NCI-H2196 (cell line): ENCODE measurements at regions not wholly inside any gene's neighbourhood (a gene's known extent, or its start where the extent isn't known, plus 50 kb on each side); places are given as distances from the start of the nearest gene placed in this dataset.

Experiments
- DNase-seq: peaks from one replicate; lab custom pipeline; 2025; ENCODE audit not compliant: unreplicated experiment; lab: John Stamatoyannopoulos, UW

DNA sequence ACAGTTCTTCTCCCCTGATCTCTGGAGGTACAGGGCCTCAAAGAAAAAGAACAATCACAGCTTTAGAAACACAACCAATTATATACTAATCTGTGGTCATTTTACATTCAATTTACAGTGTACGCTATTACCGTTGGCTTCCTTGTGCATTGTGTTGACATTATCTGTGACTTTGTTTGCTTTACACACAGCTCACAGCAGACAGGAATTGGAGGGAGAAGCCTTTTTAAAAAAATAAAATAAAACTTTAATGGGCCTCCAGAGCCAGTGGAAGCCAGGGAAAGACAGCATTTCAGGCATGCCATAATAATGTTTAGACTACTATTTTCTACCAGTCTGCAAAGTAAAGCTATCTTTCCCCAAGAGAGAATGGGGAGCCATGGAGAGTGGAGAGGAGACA lies 179.0 kb upstream of the ADO start:
- DNase-seq: no peak

DNA sequence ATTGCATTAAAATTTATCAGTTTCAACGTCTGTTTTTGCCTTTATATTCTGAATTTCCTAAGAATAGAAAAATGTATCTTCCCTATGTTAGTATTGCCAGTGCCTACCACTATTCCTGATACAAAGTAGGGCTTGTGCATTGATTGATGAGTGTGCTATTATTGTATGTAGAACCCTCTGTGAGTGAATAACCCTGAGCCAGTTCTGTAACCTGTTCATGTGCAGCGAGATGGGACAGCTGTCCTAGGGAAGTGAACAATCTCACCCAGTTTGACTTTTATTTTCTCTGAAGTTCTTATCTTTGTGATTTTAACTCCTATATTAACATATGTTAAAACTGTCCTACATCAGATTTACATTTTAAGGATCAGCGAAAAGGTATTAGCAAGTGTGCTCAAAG lies 178.4 kb upstream of the ADO start:
- no peak for DNase-seq

GRCh38 chr10:62626817-62627216 lies 177.7 kb upstream of the ADO start:
- no peak for DNase-seq

DNA sequence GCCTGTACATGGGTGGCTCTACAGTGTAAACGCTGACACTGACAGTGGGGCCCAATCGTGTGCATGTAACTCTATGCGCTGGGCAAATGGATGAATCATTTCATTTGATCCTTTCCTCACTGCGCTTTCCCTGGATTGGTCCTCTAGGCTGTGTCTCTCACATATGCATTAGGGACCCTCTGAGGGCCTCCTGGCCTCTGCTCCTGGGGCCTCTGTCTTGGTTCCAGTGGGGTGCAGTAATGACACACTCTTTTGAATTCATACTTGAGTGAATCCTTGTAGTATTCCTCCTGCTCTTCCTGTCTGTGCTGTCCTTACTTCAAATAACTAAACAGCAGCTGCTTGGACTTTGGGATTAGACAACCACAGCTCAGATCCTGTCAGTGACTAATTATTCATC lies 176.5 kb upstream of the ADO start:
- no peak for DNase-seq

- no peak for DNase-seq
Measured at GRCh38 chr10:62631241-62631640, 173.3 kb upstream of the ADO start.

GRCh38 chr10:62632071-62632809 lies 172.3 kb upstream of the ADO start:
- DNase-seq: no peak

GRCh38 chr10:62633976-62634375 lies 170.5 kb upstream of the ADO start:
- DNase-seq: no peak

DNA sequence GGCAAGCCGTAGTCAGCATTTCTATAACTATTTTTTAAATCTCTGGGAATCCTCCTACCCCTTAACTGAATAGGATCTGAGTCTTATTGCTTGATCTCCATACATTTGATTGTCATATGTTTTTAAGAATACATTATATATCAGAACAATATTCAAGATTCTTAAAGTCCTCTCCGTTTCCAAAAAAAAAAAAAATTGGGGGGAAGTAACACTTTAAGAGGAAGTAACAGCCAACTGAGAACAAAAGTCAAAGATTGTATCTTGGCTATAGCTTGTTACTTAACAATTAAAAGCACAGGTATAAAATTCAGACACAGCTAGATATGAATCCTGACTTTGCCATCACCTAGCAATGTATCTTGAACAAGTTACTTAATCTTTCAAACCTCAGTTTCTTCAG lies 169.9 kb upstream of the ADO start:
- no peak for DNase-seq

DNA sequence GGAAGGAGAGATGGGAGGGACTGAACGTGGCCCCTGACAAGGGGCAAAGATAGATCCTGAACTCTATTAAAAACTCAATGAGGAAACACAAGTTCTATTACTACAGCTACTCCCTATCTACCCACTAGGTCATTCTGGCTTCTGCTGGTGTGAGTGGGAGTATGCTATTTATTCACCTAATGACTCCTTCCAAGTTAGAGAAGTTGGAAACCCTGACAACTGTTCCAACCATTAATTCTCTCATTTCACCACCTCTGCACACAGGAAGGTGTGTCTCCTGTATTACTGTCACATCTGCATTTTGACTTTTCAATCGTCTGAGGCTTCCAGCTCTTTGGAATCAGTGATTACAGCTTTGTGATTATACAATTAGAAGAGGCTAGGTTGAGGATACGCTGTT lies 169.4 kb upstream of the ADO start:
- no peak for DNase-seq

GRCh38 chr10:62636825-62637248 lies 167.7 kb upstream of the ADO start:
- no peak for DNase-seq

- DNase-seq: no peak
Measured at GRCh38 chr10:62637249-62638061, 167.1 kb upstream of the ADO start.

GRCh38 chr10:62638062-62638477 lies 166.4 kb upstream of the ADO start:
- DNase-seq: no peak

DNA sequence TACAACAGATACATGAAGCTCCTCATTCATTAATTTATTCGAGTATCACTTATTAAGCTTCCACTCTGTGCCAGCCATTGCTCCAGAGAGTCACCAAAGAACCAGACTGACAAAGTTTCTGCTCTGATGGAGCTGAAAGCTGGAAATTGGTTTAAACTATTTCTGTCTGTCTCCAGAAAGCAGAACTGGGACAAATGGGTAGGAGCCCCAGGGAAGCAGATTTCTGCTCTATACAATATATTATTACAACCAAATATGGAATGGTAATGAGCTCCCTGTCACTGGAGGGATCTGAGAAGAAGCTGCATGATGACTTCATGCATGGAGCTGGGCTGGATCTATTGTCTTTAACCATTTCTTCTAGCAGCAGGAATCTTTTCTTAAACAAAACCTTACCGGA lies 165.4 kb upstream of the ADO start:
- DNase-seq: no peak

DNA sequence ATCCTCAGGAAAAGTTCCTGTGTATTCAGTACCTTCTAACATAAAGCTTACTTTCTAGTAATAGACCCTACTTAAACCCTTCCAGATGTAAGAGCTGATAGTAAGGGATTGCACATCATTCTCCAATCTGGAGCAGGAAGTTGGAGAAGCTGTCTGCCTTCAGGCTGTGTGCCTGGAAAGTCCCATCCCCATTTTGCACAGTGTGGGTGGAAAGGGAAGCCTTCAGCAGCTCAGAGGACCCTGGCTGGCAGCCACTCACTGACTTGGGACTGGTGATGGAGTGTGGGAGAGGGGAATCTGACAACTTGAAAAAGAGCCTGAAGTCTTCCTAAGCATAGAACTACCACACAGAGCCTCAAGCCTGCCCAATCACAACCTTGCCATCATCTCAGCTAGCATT lies 164.1 kb upstream of the ADO start:
- no peak for DNase-seq

GRCh38 chr10:62643606-62644587 lies 160.6 kb upstream of the ADO start:
- no peak for DNase-seq

- DNase-seq: no peak
Measured at GRCh38 chr10:62647375-62648092, 157.0 kb upstream of the ADO start.

- DNase-seq: no peak
Measured at GRCh38 chr10:62648921-62649320, 155.6 kb upstream of the ADO start.

DNA sequence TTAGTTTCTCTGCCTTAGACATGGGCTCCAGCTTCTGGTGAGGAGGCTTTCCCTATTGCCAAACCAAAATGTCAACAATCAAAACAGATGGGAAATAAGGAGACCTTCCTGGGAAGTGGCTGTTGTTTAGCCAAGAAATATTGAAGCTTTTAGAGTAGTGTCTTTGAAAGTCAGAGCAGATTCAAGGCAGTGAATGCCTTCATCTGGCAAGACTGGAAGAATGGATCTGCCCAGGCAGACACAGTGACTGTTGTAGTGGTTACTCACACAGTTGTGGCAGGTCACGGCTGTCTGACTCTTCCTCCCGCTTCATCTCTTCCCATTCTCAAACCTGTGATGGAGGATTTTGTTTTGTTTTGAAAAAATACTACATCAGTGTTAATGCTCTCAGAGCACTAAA lies 154.1 kb upstream of the ADO start:
- no peak for DNase-seq

DNA sequence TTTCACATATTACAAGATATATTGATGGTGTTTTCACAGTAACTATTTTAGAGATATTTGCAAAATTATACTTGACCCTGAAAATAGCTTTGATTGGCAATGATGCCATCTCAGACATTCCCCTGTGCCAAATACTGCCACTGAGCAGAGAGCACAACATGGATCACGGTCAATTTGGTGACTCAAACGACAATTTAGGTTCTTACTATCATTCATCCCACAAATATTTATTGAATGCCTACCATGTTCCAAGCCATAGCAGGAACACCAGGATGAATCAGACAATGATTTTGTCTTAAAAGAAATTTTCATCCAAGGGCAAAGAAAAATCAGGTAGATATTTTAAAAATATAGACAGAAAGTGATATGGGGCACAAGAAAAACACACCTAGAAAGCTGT lies 153.2 kb upstream of the ADO start:
- DNase-seq: no peak

- no peak for DNase-seq
Measured at GRCh38 chr10:62652114-62652513, 152.4 kb upstream of the ADO start.

DNA sequence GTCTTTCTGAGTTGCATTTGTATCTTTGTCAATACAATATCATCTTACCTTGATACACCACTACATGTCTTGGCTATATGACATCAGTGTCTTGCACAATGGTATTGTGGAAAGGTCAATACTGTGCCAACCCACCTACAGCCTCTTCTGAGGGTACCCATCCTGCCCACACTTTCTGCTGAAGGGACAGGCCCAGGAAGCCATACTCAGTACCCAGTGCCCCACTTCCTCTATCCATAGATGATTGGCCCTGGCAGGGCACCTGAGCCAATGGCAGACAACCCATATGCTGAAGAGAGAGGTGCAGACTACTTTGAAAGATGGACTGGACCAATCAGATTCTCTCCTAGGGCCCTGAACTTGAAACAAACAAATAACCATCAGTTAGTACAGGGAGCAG lies 152.0 kb upstream of the ADO start:
- DNase-seq: no peak
